Mesendoderm (in vitro differentiated cells): ENCODE measurements at regions not wholly inside any gene's neighbourhood (a gene's known extent, or its start where the extent isn't known, plus 50 kb on each side); places are given as distances from the start of the nearest gene placed in this dataset.

Experiments used
- DNase-seq: peaks from one replicate; pipeline ENCODE4 v3.0.0; 2013
- H2AK5ac ChIP-seq: 2 replicates; pipeline ENCODE4 v1.6.1; 2013; ENCODE audit warnings: low read length, inconsistent platforms
- H2BK120ac ChIP-seq: 2 replicates; pipeline ENCODE4 v1.6.1; 2013; ENCODE audit warnings: low read depth, mild to moderate bottlenecking, low read length, moderate library complexity, mixed read lengths
- H2BK15ac ChIP-seq: replicated peaks from 2 replicates; pipeline ENCODE4 v1.6.1; 2013; ENCODE audit warnings: low read depth, mild to moderate bottlenecking, moderate library complexity
- H2BK5ac ChIP-seq: 2 replicates; pipeline ENCODE4 v1.6.1; 2013; ENCODE audit warnings: low read length, inconsistent platforms
- H3K18ac ChIP-seq: 2 replicates; pipeline ENCODE4 v1.6.1; 2013; ENCODE audit warnings: mild to moderate bottlenecking, low read length, mixed read lengths
- H3K23ac ChIP-seq: one replicate; pipeline ENCODE4 v1.6.1; 2013; ENCODE audit warnings: low read length
- H3K27ac ChIP-seq: 2 replicates; pipeline ENCODE4 v1.5.1; 2013; ENCODE audit warnings: low read depth, mild to moderate bottlenecking, inconsistent platforms, low read length, moderate library complexity
- H3K27me3 ChIP-seq: 2 replicates; pipeline ENCODE4 v1.6.1; 2013; ENCODE audit warnings: low read length, control low read depth, mild to moderate bottlenecking, inconsistent platforms; ENCODE audit not compliant: insufficient read depth, poor library complexity
- H3K36me3 ChIP-seq: 2 replicates; pipeline ENCODE4 v1.6.1; 2013; ENCODE audit warnings: low read length, inconsistent platforms; ENCODE audit not compliant: control insufficient read depth, insufficient read depth
- H3K4ac ChIP-seq: one replicate; pipeline ENCODE4 v1.6.1; 2013; ENCODE audit warnings: low read depth, mild to moderate bottlenecking, low read length, moderate library complexity
- H3K4me1 ChIP-seq: 2 replicates; pipeline ENCODE4 v1.6.1; 2013; ENCODE audit warnings: low read depth, low read length, inconsistent platforms; ENCODE audit not compliant: control insufficient read depth
- H3K4me2 ChIP-seq: 2 replicates; pipeline ENCODE4 v1.6.1; 2013; ENCODE audit warnings: low read length
- H3K4me3 ChIP-seq: 2 replicates; pipeline ENCODE4 v1.5.1; 2013; ENCODE audit warnings: mild to moderate bottlenecking, low read length
- H3K56ac ChIP-seq: one replicate; pipeline ENCODE4 v1.6.1; 2013; ENCODE audit warnings: low read length
- H3K79me1 ChIP-seq: 2 replicates; pipeline ENCODE4 v1.6.1; 2013; ENCODE audit warnings: low read length, inconsistent platforms
- H3K79me2 ChIP-seq: 2 replicates; pipeline ENCODE4 v1.6.1; 2013; ENCODE audit warnings: mild to moderate bottlenecking, low read length; ENCODE audit not compliant: control insufficient read depth, insufficient read depth
- H3K9ac ChIP-seq: 2 replicates; pipeline ENCODE4 v1.6.1; 2013; ENCODE audit warnings: low read length, inconsistent platforms
- H4K5ac ChIP-seq: one replicate; pipeline ENCODE4 v1.6.1; 2013; ENCODE audit warnings: low read length
- H4K8ac ChIP-seq: one replicate; pipeline ENCODE4 v1.6.1; 2013; ENCODE audit warnings: low read depth, mild to moderate bottlenecking, control low read depth, low read length, moderate library complexity
- WGBS: extraction: QIAGEN DNeasy Blood & Tissue Kit; methylation state at CpG from one replicate; pipeline ENCODE4 v1.1.7; 2013; ENCODE audit warnings: low lambda C conversion rate, missing lambda C conversion rate; ENCODE audit not compliant: insufficient coverage; ENCODE audit errors: extremely low coverage; 5-methylcytosine and 5-hydroxymethylcytosine counted together

DNA sequence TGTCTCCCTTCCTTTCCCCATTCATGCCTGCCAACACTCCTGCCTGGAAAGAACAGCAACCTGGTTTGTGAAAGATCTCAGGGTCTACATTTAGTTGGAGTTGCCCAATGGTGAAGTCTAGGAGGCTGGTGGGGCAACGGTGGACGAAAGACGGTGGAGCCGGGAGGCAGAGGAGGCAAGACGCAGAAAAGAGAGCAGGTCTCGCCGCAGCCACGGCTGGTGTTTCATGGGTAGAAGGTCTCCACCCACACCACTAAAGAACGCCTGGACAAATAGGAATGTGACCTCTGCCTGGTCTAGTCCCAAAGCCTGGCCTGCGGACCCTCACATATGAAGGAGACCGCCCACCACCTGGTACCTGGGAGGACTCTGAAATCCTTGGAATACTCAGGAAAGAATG lies 185.6 kb downstream of the ALG10 start:
- no peak overlapping the region for H4K8ac ChIP-seq
- H2AK5ac ChIP-seq: no peak overlapping the region
- H3K4ac ChIP-seq: no peak overlapping the region
- H3K4me1 ChIP-seq: no peaks in the 10 kb centered on the region
- no peak overlapping the region for H2BK5ac ChIP-seq
- no peaks in the 10 kb centered on the region for H3K27me3 ChIP-seq
- H3K18ac ChIP-seq: no peak overlapping the region
- no peak overlapping the region for H4K5ac ChIP-seq
- no peak overlapping the region for H3K4me3 ChIP-seq
- H3K56ac ChIP-seq: no peak overlapping the region
- no peaks in the 10 kb centered on the region for H3K79me1 ChIP-seq
- no peak overlapping the region for H3K9ac ChIP-seq
- H3K4me2 ChIP-seq: no peak overlapping the region
- no peak overlapping the region for H3K27ac ChIP-seq
- H3K36me3 ChIP-seq: no peaks in the 10 kb centered on the region
- no CpG with 5 or more reads among the region's 11 CpGs for WGBS
- no peak overlapping the region for H2BK120ac ChIP-seq
- H3K79me2 ChIP-seq: no peaks in the 10 kb centered on the region
- H2BK15ac ChIP-seq: no peak overlapping the region
- no peak overlapping the region for H3K23ac ChIP-seq
- no peak for DNase-seq

DNA sequence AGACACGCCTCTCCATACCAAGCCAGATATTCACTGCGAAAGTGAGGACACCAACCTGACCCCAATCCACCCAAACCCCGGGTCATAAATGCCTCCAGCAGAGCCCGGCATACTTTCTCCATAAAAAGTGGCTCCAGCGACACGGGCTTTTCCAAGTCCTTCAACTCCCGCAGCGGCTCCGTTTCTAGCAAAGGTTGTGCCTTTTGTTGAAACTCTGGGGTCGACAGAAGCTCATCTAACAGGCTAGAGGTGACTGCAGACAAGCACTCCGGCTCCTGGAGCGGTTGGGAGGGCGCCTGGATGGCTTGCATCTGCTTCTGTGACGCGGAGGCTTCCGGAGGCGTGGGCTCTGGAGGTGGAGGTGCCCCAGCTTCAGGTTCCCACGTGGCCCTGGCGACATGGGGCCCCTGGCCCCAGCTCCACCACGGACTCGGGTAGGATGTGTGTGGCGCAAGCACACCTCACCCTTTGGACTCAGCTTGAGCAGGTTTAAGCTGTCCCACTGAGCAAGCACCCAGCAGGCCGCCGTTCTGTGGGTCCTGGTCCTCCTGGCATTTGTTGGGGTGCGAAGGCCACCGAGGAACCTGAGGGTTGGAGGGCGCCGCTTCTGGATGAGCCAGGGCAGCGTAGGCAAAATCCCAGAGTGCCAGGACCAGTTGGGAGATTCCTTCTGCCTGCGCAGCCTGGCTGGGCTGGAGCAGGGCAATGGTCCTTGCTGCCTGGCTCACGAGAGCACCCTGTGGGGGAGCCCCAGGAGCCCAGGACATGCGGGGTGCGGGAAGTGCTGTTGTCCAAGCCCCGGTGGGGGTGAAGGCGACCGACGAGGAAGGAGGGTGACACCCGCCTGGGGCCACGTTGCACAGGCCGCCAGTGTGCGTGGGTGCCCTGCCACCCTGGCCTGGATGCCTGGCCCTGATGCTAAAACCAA lies 186.3 kb downstream of the ALG10 start:
- Histone ChIP-seq H3K4me3 (no peak overlapping the region), H4K5ac (no peak overlapping the region), H3K18ac (no peak overlapping the region), H3K56ac (no peak overlapping the region), H3K27ac (no peak overlapping the region), H3K23ac (no peak overlapping the region), H2BK5ac (no peak overlapping the region), H3K79me2 (no peaks in the 10 kb centered on the region), H3K4ac (no peak overlapping the region), H4K8ac (no peak overlapping the region), H3K36me3 (no peaks in the 10 kb centered on the region), H2BK15ac (no peak overlapping the region), H2BK120ac (no peak overlapping the region), H3K9ac (no peak overlapping the region), H3K4me1 (no peaks in the 10 kb centered on the region), H3K79me1 (no peaks in the 10 kb centered on the region), H3K4me2 (no peak overlapping the region), H3K27me3 (no peaks in the 10 kb centered on the region), H2AK5ac (no peak overlapping the region)
- no peak for DNase-seq
- WGBS: no CpG with 5 or more reads among the region's 41 CpGs

DNA sequence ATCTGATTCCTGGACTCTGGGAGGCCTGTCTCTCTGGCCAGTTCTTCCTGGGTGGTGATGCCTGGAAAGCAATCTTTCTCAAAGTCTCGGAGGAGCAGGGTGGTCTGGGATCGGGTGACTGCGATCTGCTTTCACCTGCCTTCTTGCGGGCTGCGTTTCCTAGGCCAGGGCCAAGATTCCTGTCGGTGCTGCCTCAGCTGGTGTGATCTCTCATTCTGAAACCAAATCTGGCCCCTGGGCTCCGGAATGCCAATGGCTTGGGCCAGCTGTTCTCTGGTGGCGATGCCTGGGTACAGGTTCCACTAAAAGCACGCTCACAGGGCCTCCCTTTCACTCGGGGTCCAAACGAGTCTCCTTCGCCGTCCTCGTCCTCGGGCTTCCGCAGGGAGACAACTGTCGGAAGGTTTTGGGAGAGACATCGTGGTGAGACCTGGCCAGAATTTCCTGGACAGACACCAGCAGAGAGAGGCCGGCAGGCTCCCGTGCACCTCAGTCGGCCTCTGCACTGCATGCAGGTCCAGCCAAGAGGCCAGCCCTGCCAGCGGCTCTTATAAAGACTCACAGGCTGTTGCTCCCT lies 187.1 kb downstream of the ALG10 start:
- Histone ChIP-seq H3K27ac (no peak overlapping the region), H3K18ac (no peak overlapping the region), H3K79me1 (no peaks in the 10 kb centered on the region), H3K4me2 (no peak overlapping the region), H4K8ac (no peak overlapping the region), H3K4me3 (no peak overlapping the region), H3K4ac (no peak overlapping the region), H3K23ac (no peak overlapping the region), H4K5ac (no peak overlapping the region), H3K56ac (no peak overlapping the region), H2BK15ac (no peak overlapping the region), H3K79me2 (no peaks in the 10 kb centered on the region), H2BK120ac (no peak overlapping the region), H2AK5ac (no peak overlapping the region), H3K36me3 (no peaks in the 10 kb centered on the region), H3K4me1 (no peaks in the 10 kb centered on the region), H2BK5ac (no peak overlapping the region), H3K27me3 (no peaks in the 10 kb centered on the region), H3K9ac (no peak overlapping the region)
- WGBS: no CpG with 5 or more reads among the region's 22 CpGs
- no peak for DNase-seq

DNA sequence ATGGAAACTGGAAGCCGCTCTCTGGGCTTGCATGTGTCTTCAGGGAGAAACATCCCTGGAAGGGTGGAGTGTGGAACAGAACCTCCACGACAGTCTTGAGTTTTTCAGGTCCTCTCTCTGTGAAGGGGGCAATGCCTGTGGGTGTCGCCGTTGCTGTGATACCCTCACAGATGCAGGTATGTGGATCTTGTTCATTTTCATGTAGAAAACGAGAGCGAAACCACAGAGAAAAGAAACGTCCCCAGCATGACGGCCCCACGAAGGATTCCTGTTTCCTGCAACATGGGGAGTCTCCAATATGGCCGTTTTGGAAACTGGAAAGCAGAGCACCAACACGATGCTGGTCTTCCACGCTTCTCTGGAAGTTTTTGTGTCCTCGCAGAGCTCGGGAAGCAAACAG lies 187.9 kb downstream of the ALG10 start:
- H3K27me3 ChIP-seq: no peaks in the 10 kb centered on the region
- H3K79me1 ChIP-seq: no peaks in the 10 kb centered on the region
- H4K8ac ChIP-seq: no peak overlapping the region
- DNase-seq: no peak
- no peak overlapping the region for H4K5ac ChIP-seq
- no peak overlapping the region for H2BK5ac ChIP-seq
- H3K9ac ChIP-seq: no peak overlapping the region
- H2BK120ac ChIP-seq: no peak overlapping the region
- no peaks in the 10 kb centered on the region for H3K4me1 ChIP-seq
- no peak overlapping the region for H3K18ac ChIP-seq
- no peaks in the 10 kb centered on the region for H3K79me2 ChIP-seq
- no CpG with 5 or more reads among the region's 14 CpGs for WGBS
- H3K4me3 ChIP-seq: no peak overlapping the region
- H3K27ac ChIP-seq: no peak overlapping the region
- H3K23ac ChIP-seq: no peak overlapping the region
- no peaks in the 10 kb centered on the region for H3K36me3 ChIP-seq
- no peak overlapping the region for H2BK15ac ChIP-seq
- H2AK5ac ChIP-seq: no peak overlapping the region
- H3K4me2 ChIP-seq: no peak overlapping the region
- H3K56ac ChIP-seq: no peak overlapping the region
- H3K4ac ChIP-seq: no peak overlapping the region

DNA sequence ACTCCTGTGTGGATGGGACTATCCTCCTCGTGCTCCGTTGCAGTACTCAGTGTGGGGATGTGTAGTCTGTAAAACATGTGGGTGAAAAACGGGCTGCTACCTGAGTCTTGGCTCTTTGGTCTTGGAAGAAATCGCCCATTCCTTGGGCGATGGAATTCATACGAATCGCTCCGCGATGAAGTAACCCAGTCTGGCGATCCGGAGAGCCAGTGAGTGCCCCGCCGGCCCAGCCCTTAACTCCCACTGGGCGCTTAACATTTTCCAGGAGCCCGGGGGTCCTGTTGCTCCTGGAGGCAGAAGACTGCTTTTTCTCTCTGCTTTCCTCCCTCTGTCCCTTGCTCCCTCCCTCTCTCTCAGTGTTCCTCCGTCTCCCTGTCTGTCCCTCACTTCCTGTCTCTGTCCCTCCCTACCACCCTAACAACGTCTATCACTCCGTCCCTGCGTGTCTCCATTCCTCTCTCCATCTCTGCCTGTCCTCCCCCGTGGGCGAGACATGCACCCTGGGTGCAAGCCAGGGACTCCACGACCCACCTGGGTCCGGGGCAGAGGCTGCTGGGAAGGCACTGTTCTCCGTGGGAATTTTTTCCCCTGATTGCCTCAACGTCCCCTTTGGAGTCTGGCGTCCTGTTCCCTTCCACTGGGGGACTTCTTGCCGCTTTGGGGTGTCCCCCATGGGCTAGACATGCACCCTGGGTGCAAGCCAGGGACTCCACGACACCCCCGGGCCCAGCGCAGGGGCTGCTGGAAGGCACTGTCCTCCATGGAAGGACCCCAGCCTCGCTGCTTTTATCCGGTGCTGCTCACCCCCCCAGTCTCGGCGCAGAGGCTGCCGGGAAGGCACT lies 188.6 kb downstream of the ALG10 start:
- no peak overlapping the region for H3K23ac ChIP-seq
- H3K79me1 ChIP-seq: no peaks in the 10 kb centered on the region
- no peaks in the 10 kb centered on the region for H3K36me3 ChIP-seq
- H3K79me2 ChIP-seq: no peaks in the 10 kb centered on the region
- H3K4me2 ChIP-seq: no peak overlapping the region
- H4K5ac ChIP-seq: no peak overlapping the region
- H2BK120ac ChIP-seq: no peak overlapping the region
- H3K4ac ChIP-seq: no peak overlapping the region
- H3K56ac ChIP-seq: no peak overlapping the region
- WGBS: no CpG with 5 or more reads among the region's 35 CpGs
- no peak overlapping the region for H4K8ac ChIP-seq
- H3K18ac ChIP-seq: no peak overlapping the region
- H2AK5ac ChIP-seq: no peak overlapping the region
- H3K27me3 ChIP-seq: no peaks in the 10 kb centered on the region
- no peak overlapping the region for H3K4me3 ChIP-seq
- DNase-seq: no peak
- H3K4me1 ChIP-seq: no peaks in the 10 kb centered on the region
- H3K9ac ChIP-seq: no peak overlapping the region
- H2BK15ac ChIP-seq: no peak overlapping the region
- no peak overlapping the region for H3K27ac ChIP-seq
- no peak overlapping the region for H2BK5ac ChIP-seq
